Esophagus squamous epithelium (tissue), 5 donors: ENCODE measurements at regions not wholly inside any gene's neighbourhood (a gene's known extent, or its start where the extent isn't known, plus 50 kb on each side); places are given as distances from the start of the nearest gene placed in this dataset.

Experiments
- DNase-seq: peaks from one replicate; lab custom pipeline; 2025; lab: John Stamatoyannopoulos, UW
- H3K27ac ChIP-seq, 4 donors: fragments of 200-600 bp; sonication (generic); one replicate each; pipeline ENCODE4 v1.5.1; 2016 to 2019; ENCODE audit warnings: mild to moderate bottlenecking in 1 of 4
- H3K27me3 ChIP-seq, 4 donors: fragments of 200-600 bp; sonication (generic); 1 replicate in 3 of 4; 2 replicates in 1 of 4; pipeline versions ENCODE4 v1.5.1 to v1.6.0; 2017 to 2021; ENCODE audit warnings: antibody characterized with exemption in 1 of 4
- H3K36me3 ChIP-seq, 3 donors: fragments of 200-600 bp; sonication (generic); one replicate each; pipeline ENCODE4 v1.5.1; 2016 to 2019
- H3K4me1 ChIP-seq, 3 donors: fragments of 200-600 bp; sonication (generic); one replicate each; pipeline ENCODE4 v1.5.1; 2017 to 2019
- H3K4me3 ChIP-seq, 4 donors: fragments of 200-600 bp; sonication (generic); 1 replicate in 3 of 4; 2 replicates in 1 of 4; pipeline ENCODE4 v1.5.1; 2016 to 2019; ENCODE audit warnings: mild to moderate bottlenecking in 2 of 4, moderate library complexity in 1 of 4
- H3K9me3 ChIP-seq, 3 donors: fragments of 200-600 bp; sonication (generic); one replicate each; pipeline ENCODE4 v1.5.1; 2016 to 2019
- CTCF ChIP-seq, 6 experiments: fragments of 450-650 bp in 4 of 6; fragments of 200-600 bp in 2 of 6; sonication (generic) in 2 of 6; IDR thresholded peaks; one replicate each; pipeline ENCODE4 v1.5.1; 2016 to 2019; ENCODE audit warnings: antibody characterized with exemption in 6 of 6, mild to moderate bottlenecking in 4 of 6, moderate library complexity in 4 of 6
- POLR2A ChIP-seq, 4 donors: fragments of 450-650 bp; IDR thresholded peaks; one replicate each; pipeline ENCODE4 v1.6.1; 2017; ENCODE audit warnings: antibody characterized with exemption in 4 of 4, mild to moderate bottlenecking in 4 of 4, moderate library complexity in 3 of 4
- WGBS, 2 donors: methylation state at CpG; one replicate each; pipeline ENCODE4 v1.1.5; 2018; 5-methylcytosine and 5-hydroxymethylcytosine counted together
- intact Hi-C: fragments of 100-400 bp; cut with DNase I; formaldehyde crosslinking; loops from one replicate; pipeline ENCODE4 v1.15.0; 2022
- donor health status: DM: yes; HTN: yes; CAD: no.

GRCh38 chr5:133842846-133843611, 125.4 kb downstream of the C5orf15 start:
- intact Hi-C loops = no loop called here
- peaks cover 0 to 5% (median 0%) of the 10 kb centered on the region in 4 donors for H3K27me3 ChIP-seq
- WGBS, 2 donors = 81% methylated on average over 9 of the region's 11 CpGs
- no peak overlapping the region for H3K27ac ChIP-seq
- no peaks in the 10 kb centered on the region for H3K9me3 ChIP-seq
- no peaks in the 10 kb centered on the region for H3K36me3 ChIP-seq
- no peak overlapping the region for H3K4me3 ChIP-seq
- H3K4me1 ChIP-seq = peaks cover 9 to 54% (median 15%) of the 10 kb centered on the region in 3 donors
- no peak for DNase-seq
- TF ChIP-seq POLR2A (IDR thresholded peaks at IDR 0.05) (no peak), CTCF (IDR thresholded peaks at IDR 0.05) (no peak)

- H3K27ac ChIP-seq = no peak overlapping the region
- TF ChIP-seq POLR2A (IDR thresholded peaks at IDR 0.05) (no peak), CTCF (IDR thresholded peaks at IDR 0.05) (no peak)
- peaks cover 5 to 45% (median 14%) of the 10 kb centered on the region in 3 donors for H3K4me1 ChIP-seq
- H3K9me3 ChIP-seq = no peaks in the 10 kb centered on the region
- peaks cover 0 to 9% (median 0%) of the 10 kb centered on the region in 4 donors for H3K27me3 ChIP-seq
- no peak for DNase-seq
- no peak overlapping the region for H3K4me3 ChIP-seq
- 73 to 75% methylated on average over 6 to 8 of the region's 11 CpGs for WGBS, 2 donors
- H3K36me3 ChIP-seq = no peaks in the 10 kb centered on the region
- intact Hi-C loops = no loop called here
These were observed 126.3 kb downstream of the C5orf15 start for GRCh38 chr5:133841831-133842750.

- no peak for TF ChIP-seq CTCF (IDR thresholded peaks at IDR 0.05)
- no peak for TF ChIP-seq POLR2A (IDR thresholded peaks at IDR 0.05)
- no peak overlapping the region for H3K4me3 ChIP-seq
- no peaks in the 10 kb centered on the region for H3K9me3 ChIP-seq
- H3K36me3 ChIP-seq = no peaks in the 10 kb centered on the region
- DNase-seq = no peak
- intact Hi-C loops = no loop called here
- H3K4me1 ChIP-seq = peaks cover 0 to 25% (median 9%) of the 10 kb centered on the region in 3 donors
- H3K27me3 ChIP-seq = peaks cover 0 to 9% (median 0%) of the 10 kb centered on the region in 4 donors
- no peak overlapping the region for H3K27ac ChIP-seq
- WGBS, 2 donors = 49 to 71% methylated on average over 2 of the region's 2 CpGs
These were observed 128.3 kb downstream of the C5orf15 start for GRCh38 chr5:133840168-133840567.

GRCh38 chr5:133839721-133840120, 128.7 kb downstream of the C5orf15 start:
- TF ChIP-seq POLR2A (IDR thresholded peaks at IDR 0.05) (no peak), CTCF (IDR thresholded peaks at IDR 0.05) (no peak)
- Histone ChIP-seq H3K4me3 (no peak overlapping the region), H3K27me3 (peaks cover 0 to 9% (median 0%) of the 10 kb centered on the region in 4 donors), H3K27ac (no peak overlapping the region), H3K4me1 (peaks cover 0 to 21% (median 8%) of the 10 kb centered on the region in 3 donors), H3K36me3 (no peaks in the 10 kb centered on the region), H3K9me3 (no peaks in the 10 kb centered on the region)
- 29 to 30% methylated on average over 3 of the region's 3 CpGs for WGBS, 2 donors
- no peak for DNase-seq
- intact Hi-C loops = no loop called here
